LNCAP (cell line): ENCODE measurements at regions not wholly inside any gene's neighbourhood (a gene's known extent, or its start where the extent isn't known, plus 50 kb on each side); places are given as distances from the start of the nearest gene placed in this dataset.

Experiments used
- CTCF ChIP-seq: fragments of 450-650 bp; IDR thresholded peaks from 2 replicates; pipeline ENCODE4 v1.5.1; 2017; ENCODE audit warnings: mild to moderate bottlenecking

DNA sequence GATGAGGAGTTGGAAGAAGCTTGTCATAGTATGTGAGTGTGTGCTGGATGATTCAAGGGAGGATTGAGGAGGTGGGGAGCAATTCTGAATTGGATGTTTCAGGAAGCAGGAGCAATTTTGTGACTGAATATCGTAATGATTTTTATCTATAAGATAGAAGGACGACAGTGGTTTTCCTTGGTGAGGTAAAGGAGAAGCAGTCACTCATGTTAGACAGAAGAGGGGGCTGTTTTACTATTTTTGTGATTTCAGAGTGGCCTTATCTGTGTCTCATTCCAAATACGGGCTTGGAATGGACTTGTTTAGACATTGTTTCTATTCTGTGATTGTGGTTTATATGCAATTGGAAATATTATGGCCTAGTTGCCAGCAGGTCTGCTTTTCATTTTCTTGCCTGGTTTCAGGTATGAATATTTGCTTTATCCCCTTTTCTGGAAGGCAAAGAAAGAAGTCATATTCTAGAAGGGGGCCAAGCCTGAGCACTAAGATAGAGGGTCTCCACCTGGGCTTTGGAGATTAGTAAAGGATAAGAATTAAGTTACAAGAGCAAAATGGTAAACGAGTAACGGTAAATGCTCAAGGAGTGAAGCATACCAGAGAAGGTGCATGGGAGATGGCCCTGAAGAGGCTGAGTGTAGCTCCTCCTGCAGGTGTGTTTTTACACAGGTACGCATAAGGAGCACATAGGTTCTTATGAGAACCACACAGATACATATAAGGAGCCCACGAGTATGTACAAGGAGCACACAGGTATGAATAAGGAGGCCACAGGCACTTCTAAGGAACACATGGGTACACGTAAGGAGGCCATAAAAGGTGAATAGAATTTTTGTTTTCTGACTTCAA lies 124.6 kb upstream of the KCNAB1 start:
- TF ChIP-seq CTCF, result peak; percentile 60

DNA sequence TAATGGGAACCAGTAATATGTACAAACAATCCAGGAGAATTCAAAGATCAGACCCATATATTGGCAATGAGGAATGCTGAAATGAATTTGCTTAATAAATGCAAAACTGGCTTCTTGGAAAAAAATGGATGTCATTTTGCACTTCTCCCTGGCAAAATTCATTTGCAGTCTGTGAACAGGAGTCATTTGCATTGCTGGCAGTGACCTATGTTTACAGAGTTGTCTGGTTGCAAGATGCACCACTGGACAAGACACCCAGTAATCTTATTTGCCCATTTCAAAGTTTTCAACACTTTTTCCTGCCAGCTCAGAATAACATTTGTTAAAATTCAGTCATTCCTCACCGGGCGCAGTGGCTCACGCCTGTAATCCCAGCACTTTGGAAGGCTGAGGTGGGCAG lies 123.5 kb upstream of the KCNAB1 start:
- TF ChIP-seq CTCF, result no peak

GRCh38 chr3:156005736-156006135 lies 114.6 kb upstream of the KCNAB1 start:
- TF ChIP-seq CTCF, result no peak

- peak; percentile 94 for TF ChIP-seq CTCF
Observed at GRCh38 chr3:156010829-156011228, 109.5 kb upstream of the KCNAB1 start.

DNA sequence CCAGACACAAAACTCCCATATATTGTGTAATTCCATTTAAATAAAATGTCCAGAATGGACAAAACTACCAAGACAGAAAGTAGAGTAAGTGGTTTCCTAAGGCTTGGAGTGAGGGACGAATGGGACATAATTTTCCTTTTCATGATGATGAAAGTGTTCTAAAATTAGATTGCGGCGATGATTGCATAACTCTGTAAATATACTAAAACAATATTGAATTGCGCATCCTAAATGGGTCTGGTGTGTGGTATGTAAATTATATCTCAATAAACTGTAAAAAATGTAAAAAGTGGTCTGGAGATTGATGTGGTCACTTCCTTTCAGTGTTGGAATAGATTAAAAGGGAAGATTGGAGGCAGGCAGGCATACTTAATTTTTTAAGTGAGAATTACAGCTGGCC lies 105.9 kb upstream of the KCNAB1 start:
- TF ChIP-seq CTCF, result no peak

DNA sequence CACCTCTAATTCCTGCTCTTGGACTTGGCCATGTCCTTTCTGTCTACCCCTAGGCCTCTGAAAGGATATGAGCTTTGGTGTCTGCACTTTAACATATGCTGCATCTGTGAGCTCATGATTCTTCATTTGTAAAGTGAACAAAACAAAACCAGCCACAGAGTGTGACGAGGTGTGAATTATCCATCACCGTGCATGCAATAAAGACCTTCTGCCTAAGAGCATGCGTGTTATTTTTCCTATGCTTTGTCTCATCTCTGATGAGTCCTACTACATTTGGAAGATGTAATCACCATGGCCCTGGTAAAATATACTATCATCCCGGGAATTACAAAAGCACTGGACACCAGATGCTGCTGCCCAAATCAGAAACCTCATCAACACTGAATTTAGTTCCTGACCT lies 103.5 kb upstream of the KCNAB1 start:
- no peak for TF ChIP-seq CTCF

- TF ChIP-seq CTCF, result no peak
Observed at GRCh38 chr3:156017352-156018030, 102.9 kb upstream of the KCNAB1 start.
